ENCODE measurements at regions not wholly inside any gene's neighbourhood (a gene's known extent, or its start where the extent isn't known, plus 50 kb on each side); places are given as distances from the start of the nearest gene placed in this dataset.

GRCh38 chr18:10025711-10026670 is 112.2 kb downstream of the VAPA start:
- TF ChIP-seq CTCF (conservative IDR thresholded peaks at IDR 0.05), result no peak
- TF ChIP-seq ZFX (IDR thresholded peaks at IDR 0.05), result no peak
- no peak overlapping the region for H3K27ac ChIP-seq

GRCh38 chr18:10027031-10027430 is 113.2 kb downstream of the VAPA start:
- TF ChIP-seq ZFX (IDR thresholded peaks at IDR 0.05), result no peak
- TF ChIP-seq CTCF (conservative IDR thresholded peaks at IDR 0.05), result no peak
- no peak overlapping the region for H3K27ac ChIP-seq

- TF ChIP-seq CTCF (conservative IDR thresholded peaks at IDR 0.05), result no peak
- no peak for TF ChIP-seq ZFX (IDR thresholded peaks at IDR 0.05)
- H3K27ac ChIP-seq, result no peak overlapping the region
Measured at GRCh38 chr18:10027461-10027860, 113.6 kb downstream of the VAPA start.

- no peak overlapping the region for H3K27ac ChIP-seq
- no peak for TF ChIP-seq CTCF (conservative IDR thresholded peaks at IDR 0.05)
- no peak for TF ChIP-seq ZFX (IDR thresholded peaks at IDR 0.05)
Measured at GRCh38 chr18:10029711-10030110, 115.9 kb downstream of the VAPA start.

GRCh38 chr18:10030816-10031541 is 117.2 kb downstream of the VAPA start:
- TF ChIP-seq CTCF (conservative IDR thresholded peaks at IDR 0.05) (no peak), ZFX (IDR thresholded peaks at IDR 0.05) (no peak)
- no peak overlapping the region for H3K27ac ChIP-seq

GRCh38 chr18:10032331-10033015 is 118.7 kb downstream of the VAPA start:
- H3K27ac ChIP-seq, result no peak overlapping the region
- TF ChIP-seq CTCF (conservative IDR thresholded peaks at IDR 0.05) (no peak), ZFX (IDR thresholded peaks at IDR 0.05) (no peak)
